AG09309 (cell line): ENCODE measurements at regions not wholly inside any gene's neighbourhood (a gene's known extent, or its start where the extent isn't known, plus 50 kb on each side); places are given as distances from the start of the nearest gene placed in this dataset.

Experiments used
- DNase-seq: peaks from one replicate; pipeline ENCODE4 v3.0.0-alpha.2; 2010; ENCODE audit warnings: low read depth
- H3K4me3 ChIP-seq: 2 replicates; pipeline ENCODE4 v1.5.1; 2011; ENCODE audit warnings: mild to moderate bottlenecking, low read depth, low read length, moderate library complexity; ENCODE audit not compliant: control insufficient read depth
- TF ChIP-seq, protein P1 (sequence below): IDR thresholded peaks from 2 replicates; pipeline ENCODE4 v1.5.1; 2011; ENCODE audit warnings: mild to moderate bottlenecking, low read depth, low read length, inconsistent platforms; ENCODE audit not compliant: insufficient read depth, control insufficient read depth; ENCODE audit errors: missing control alignments

DNA sequence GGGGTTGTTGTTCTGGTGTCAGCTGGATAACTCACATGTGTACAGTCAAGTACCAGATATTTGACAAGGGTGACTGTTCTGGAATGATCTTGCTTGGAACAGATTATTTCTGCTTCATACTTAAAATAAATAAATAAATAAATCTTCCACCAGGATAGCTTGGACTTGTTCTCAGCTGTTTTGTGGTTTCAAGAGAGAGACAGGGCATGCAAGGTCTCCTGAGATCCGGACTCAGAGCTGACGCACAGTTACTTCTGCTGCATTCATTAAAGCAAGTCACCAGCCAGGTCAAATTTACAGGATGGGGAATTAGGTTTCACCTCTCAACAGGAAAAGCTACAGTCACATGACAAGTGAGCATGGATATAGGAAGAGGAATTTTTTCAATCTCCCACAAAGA is 285.0 kb upstream of the SPTLC3 start:
- H3K4me3 ChIP-seq = no peak overlapping the region
- TF ChIP-seq, protein P1, sequence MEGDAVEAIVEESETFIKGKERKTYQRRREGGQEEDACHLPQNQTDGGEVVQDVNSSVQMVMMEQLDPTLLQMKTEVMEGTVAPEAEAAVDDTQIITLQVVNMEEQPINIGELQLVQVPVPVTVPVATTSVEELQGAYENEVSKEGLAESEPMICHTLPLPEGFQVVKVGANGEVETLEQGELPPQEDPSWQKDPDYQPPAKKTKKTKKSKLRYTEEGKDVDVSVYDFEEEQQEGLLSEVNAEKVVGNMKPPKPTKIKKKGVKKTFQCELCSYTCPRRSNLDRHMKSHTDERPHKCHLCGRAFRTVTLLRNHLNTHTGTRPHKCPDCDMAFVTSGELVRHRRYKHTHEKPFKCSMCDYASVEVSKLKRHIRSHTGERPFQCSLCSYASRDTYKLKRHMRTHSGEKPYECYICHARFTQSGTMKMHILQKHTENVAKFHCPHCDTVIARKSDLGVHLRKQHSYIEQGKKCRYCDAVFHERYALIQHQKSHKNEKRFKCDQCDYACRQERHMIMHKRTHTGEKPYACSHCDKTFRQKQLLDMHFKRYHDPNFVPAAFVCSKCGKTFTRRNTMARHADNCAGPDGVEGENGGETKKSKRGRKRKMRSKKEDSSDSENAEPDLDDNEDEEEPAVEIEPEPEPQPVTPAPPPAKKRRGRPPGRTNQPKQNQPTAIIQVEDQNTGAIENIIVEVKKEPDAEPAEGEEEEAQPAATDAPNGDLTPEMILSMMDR = no peak
- DNase-seq = no peak

DNA sequence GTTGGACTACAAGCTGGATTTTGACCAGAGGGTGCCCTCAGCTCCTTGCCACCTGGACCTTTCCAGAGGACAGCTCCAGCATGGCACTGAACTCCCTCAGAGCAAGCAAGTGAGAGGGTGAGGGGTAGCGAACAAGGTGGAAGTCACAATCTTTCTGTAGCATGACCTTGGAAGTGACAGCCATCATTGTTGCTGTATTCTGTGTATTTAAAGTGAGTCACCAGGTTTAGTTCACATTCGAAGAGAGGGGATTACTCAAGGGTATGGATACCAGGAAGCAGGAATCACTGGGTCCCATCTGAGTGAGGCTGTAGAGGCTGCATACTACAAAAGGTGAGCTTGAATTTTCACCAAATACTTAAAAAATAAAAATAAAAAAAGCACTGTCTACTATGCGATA is 280.0 kb upstream of the SPTLC3 start:
- DNase-seq = no peak
- H3K4me3 ChIP-seq = no peak overlapping the region
- TF ChIP-seq, protein P1 = no peak

DNA sequence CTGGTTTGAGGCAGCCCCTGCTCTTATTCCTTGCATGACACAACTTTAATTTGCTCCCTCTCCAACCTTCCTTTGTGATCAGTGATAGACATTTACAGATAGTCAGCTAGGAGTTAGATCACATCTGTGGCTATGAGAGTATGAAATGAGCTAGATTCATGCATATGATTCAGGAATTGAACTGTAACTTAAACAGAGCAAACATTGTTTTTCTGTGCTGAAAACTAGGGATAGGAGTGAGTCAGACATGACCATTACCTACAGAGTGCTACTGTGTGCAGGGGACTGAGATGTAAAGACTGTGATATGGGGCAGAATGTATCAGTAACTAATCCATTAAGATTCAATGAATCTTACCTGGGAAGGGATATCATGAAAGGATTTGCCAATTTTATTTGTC is 279.4 kb upstream of the SPTLC3 start:
- TF ChIP-seq, protein P1 = no peak
- DNase-seq = no peak
- no peak overlapping the region for H3K4me3 ChIP-seq

DNA sequence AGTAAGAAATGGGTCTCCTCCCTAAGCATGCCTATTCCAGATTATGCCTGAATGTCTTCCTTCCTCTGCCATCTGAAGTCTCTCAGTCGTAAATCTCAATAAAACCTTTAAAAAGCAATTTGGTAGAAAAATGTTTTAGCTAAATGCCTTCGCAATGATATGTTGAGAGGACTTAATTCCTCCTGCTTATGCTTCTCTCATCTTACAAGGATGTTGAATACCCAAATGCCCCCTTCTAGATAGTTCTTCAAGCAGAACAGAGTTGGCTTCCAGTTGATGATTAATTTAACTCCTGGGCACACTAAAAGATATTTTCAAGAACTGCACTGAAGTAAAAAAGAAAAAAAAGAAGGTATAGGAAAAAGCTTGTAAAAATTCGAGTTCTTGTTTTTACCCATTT is 275.0 kb upstream of the SPTLC3 start:
- no peak for DNase-seq
- H3K4me3 ChIP-seq = no peak overlapping the region
- TF ChIP-seq, protein P1 = no peak

DNA sequence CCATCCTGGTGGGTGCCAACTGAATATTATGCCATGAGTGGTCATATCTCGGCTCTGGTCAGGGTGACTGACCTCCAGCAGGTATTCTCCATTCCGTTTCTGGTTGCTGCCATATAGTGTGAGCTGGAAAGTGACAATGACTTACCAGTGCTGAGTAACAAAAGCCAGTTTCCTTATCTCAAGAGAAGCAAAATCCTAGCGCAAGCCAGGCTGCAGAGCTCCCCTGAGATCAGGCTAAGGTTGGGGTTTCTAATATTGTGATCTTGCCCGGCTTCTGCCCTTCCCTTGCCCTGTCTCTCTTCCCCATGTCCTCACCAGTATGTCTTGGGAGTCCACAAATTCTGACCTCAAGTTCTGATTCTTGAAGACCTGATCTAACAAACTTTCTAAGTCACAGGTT is 271.3 kb upstream of the SPTLC3 start:
- no peak overlapping the region for H3K4me3 ChIP-seq
- TF ChIP-seq, protein P1 = no peak
- DNase-seq = no peak

DNA sequence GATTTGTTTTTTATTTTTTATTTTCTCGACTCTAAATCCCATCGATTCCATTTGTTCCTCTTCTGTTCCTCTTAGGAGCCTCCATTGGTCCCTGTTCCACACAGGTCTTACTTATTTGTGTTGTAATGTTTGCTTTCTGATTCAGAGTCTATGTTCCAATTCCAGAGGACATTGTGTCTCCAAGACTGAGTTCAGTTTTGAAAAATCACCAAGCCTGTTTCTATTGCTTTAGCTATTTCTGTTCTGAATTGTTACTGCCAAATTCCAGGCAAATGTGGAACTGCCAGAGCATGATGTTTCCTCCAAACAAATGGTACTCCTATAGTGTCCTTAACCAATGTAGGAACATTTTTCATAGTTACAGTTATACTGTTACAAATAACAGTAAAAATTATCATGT is 270.9 kb upstream of the SPTLC3 start:
- TF ChIP-seq, protein P1 = no peak
- DNase-seq = no peak

DNA sequence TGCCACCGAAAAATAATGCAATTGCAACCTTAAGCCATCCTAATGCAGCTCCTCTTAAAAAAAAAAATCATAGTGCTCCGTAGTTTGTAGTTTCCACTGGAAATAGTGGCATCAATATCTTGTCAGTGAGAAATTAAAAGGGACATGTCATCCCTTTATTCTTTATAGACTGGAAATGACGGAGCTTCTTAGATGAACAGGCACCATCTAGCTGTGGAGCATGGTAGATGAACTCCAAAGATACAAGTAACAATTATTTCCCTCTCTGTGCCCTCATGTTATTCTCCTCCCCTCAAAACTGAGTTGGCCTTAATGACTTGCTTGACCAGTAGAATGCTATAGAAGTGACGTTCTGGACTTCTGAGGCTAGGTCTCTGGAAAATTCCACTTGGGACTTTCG is 268.1 kb upstream of the SPTLC3 start:
- no peak overlapping the region for H3K4me3 ChIP-seq
- DNase-seq = no peak
- TF ChIP-seq, protein P1 = no peak

More for the DNA sequence above, 270.9 kb upstream of the SPTLC3 start:
- no peak overlapping the region for H3K4me3 ChIP-seq
